ENCODE measurements at regions not wholly inside any gene's neighbourhood (a gene's known extent, or its start where the extent isn't known, plus 50 kb on each side); places are given as distances from the start of the nearest gene placed in this dataset.

- TF ChIP-seq CTCF (conservative IDR thresholded peaks at IDR 0.05; ENCODE audit: low read depth, low read length): no peak
- no peak overlapping the region for H3K4me3 ChIP-seq (ENCODE audit: low read depth, low read length)
- no peak for DNase-seq (ENCODE audit: low read depth)
These were observed 56.0 kb upstream of the POU3F1 start for GRCh38 chr1:38102636-38103035.

- H3K4me3 ChIP-seq (ENCODE audit: low read depth, low read length): no peak overlapping the region
- TF ChIP-seq CTCF (conservative IDR thresholded peaks at IDR 0.05; ENCODE audit: low read depth, low read length): no peak
- no peak for DNase-seq (ENCODE audit: low read depth)
These were observed 54.6 kb upstream of the POU3F1 start for GRCh38 chr1:38101037-38101785.

GRCh38 chr1:38098101-38098847 lies 51.7 kb upstream of the POU3F1 start:
- no peak overlapping the region for H3K4me3 ChIP-seq (ENCODE audit: low read depth, low read length)
- no peak for TF ChIP-seq CTCF (conservative IDR thresholded peaks at IDR 0.05; ENCODE audit: low read depth, low read length)
- DNase-seq (ENCODE audit: low read depth): no peak

- no peak for DNase-seq (ENCODE audit: low read depth)
- H3K4me3 ChIP-seq (ENCODE audit: low read depth, low read length): no peak overlapping the region
- TF ChIP-seq CTCF (conservative IDR thresholded peaks at IDR 0.05; ENCODE audit: low read depth, low read length): no peak
These were observed 50.8 kb upstream of the POU3F1 start for GRCh38 chr1:38097284-38097898.
